GM13977 (cell line): ENCODE measurements at regions not wholly inside any gene's neighbourhood (a gene's known extent, or its start where the extent isn't known, plus 50 kb on each side); places are given as distances from the start of the nearest gene placed in this dataset.

Experiments
- DNase-seq: peaks from one replicate; pipeline ENCODE4 v3.0.0; 2012; ENCODE audit warnings: low spot score
- CTCF ChIP-seq: IDR thresholded peaks from 2 replicates; pipeline ENCODE4 v1.5.1; 2012; ENCODE audit warnings: mild to moderate bottlenecking, control low read depth; ENCODE audit not compliant: insufficient read depth; ENCODE audit errors: extremely low read depth, missing control alignments
- in situ Hi-C: fragments of 300-500 bp; cut with MboI; formaldehyde crosslinking; loops from one replicate; pipeline ENCODE4 v1.12.0; 2022; ENCODE audit warnings: low sequenced_read_pairs, low pct_unique_long_range_greater_than_20kb, mixed read lengths, inconsistent platforms; ENCODE audit not compliant: unreplicated experiment

GRCh38 chr21:14691914-14692313, 145.8 kb upstream of the SAMSN1 start:
- DNase-seq, result no peak
- in situ Hi-C loops, result no loop called here
- no peak for TF ChIP-seq CTCF

- no peak for TF ChIP-seq CTCF
- in situ Hi-C loops, result no loop called here
- no peak for DNase-seq
Observed at GRCh38 chr21:14690886-14691285, 144.8 kb upstream of the SAMSN1 start.

- in situ Hi-C loops, result no loop called here
- no peak for DNase-seq
- no peak for TF ChIP-seq CTCF
Observed at GRCh38 chr21:14688936-14689335, 142.8 kb upstream of the SAMSN1 start.

GRCh38 chr21:14688412-14688811, 142.3 kb upstream of the SAMSN1 start:
- in situ Hi-C loops, result no loop called here
- DNase-seq, result peak; percentile 15
- no peak for TF ChIP-seq CTCF

- DNase-seq, result no peak
- no peak for TF ChIP-seq CTCF
- in situ Hi-C loops, result no loop called here
Observed at GRCh38 chr21:14687268-14687625, 141.1 kb upstream of the SAMSN1 start.

- peak; percentile 16 for DNase-seq
- in situ Hi-C loops, result no loop called here
- TF ChIP-seq CTCF, result no peak
Observed at GRCh38 chr21:14686466-14687267, 140.6 kb upstream of the SAMSN1 start.
